ENCODE measurements at regions not wholly inside any gene's neighbourhood (a gene's known extent, or its start where the extent isn't known, plus 50 kb on each side); places are given as distances from the start of the nearest gene placed in this dataset.

DNA sequence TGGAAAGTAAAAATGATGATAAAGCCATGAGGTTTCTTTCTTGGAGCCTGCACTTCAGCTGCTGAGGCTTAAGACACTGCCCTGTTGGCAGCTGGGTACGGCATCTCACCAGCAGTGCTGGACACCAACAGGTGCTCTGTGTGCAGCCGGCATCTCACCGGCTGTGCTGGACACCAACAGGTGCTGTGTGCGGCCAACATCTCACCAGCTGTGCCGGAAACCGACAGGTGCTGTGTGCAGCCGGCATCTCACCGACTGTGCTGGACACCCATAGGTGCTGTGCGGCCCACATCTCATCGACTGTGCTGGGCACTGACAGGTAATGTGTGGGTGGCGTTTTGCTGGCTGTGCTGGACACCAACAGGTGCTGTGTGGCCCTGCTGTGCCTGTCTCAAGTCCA lies 190.8 kb downstream of the TMEM18 start:
- TF ChIP-seq, protein P1, sequence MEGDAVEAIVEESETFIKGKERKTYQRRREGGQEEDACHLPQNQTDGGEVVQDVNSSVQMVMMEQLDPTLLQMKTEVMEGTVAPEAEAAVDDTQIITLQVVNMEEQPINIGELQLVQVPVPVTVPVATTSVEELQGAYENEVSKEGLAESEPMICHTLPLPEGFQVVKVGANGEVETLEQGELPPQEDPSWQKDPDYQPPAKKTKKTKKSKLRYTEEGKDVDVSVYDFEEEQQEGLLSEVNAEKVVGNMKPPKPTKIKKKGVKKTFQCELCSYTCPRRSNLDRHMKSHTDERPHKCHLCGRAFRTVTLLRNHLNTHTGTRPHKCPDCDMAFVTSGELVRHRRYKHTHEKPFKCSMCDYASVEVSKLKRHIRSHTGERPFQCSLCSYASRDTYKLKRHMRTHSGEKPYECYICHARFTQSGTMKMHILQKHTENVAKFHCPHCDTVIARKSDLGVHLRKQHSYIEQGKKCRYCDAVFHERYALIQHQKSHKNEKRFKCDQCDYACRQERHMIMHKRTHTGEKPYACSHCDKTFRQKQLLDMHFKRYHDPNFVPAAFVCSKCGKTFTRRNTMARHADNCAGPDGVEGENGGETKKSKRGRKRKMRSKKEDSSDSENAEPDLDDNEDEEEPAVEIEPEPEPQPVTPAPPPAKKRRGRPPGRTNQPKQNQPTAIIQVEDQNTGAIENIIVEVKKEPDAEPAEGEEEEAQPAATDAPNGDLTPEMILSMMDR (IDR thresholded peaks at IDR 0.05), result no peak
- no peak for TF ChIP-seq POLR2A (IDR thresholded peaks at IDR 0.05)
